ENCODE measurements at regions not wholly inside any gene's neighbourhood (a gene's known extent, or its start where the extent isn't known, plus 50 kb on each side); places are given as distances from the start of the nearest gene placed in this dataset.
"Not testable (repeated sequence)": the region's sequence is repeated elsewhere in the genome, so short reads cannot be mapped to it uniquely, and the experiment has no call there.

DNA sequence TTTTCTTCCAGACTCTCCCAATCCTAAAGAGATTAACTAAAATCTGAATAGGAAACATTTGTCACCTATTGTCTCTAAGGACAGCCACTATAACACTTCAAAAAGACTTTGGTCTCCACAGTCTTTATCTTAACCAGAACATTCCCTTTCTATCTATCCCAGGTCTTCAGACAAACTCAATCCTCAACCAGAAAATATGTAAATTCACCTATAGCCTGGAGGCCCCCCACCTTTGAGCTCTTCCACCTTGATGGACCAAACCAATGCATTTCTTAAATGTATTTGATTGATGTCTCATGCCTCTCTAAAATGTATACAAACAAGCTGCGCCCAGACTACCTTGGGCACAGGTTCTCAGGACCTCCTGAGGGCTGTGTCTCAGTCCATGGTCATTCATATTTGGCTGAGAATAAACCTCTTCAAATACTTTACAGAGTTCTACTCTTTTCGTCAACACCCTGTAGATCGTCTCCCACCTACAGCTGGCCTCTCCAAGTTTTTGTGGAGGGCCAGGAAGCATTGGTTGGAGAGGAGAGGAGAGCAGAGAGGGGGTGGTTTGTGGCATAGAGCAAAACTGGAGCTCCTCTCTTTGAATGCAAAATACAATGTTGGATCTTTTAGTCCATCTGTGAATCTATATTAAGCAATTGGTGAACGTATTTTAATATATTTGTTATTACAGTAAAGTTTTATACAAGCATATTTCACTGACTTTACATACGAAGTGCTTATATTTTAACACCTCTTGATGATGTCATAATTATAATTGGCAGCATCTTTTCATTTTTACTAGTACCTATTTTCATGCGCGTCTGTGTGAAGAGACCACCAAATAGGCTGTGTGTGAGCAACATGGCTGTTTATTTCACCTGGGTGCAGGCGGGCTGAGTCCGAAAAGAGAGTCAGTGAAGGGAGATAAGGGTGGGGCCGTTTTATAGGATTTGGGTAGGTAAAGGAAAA lies 230.7 kb upstream of the DUSP10 start:
- no peak overlapping the region for H3K4me2 ChIP-seq (ENCODE audit: low read depth, low read length)

GRCh38 chr1:221971035-221971434 lies 229.1 kb upstream of the DUSP10 start:
- not testable (repeated sequence) for H3K4me3 ChIP-seq (ENCODE audit: low read length); H3K9me2 ChIP-seq (replicated peaks; ENCODE audit: insufficient read depth, low read length); H3K9ac ChIP-seq (ENCODE audit: low read length); H3K79me2 ChIP-seq (ENCODE audit: low read length); H3K9me3 ChIP-seq (replicated peaks; ENCODE audit: insufficient read depth, low read length); H3F3A ChIP-seq (ENCODE audit: insufficient read depth, low read length); H3K4me1 ChIP-seq (ENCODE audit: low read length); H3K27ac ChIP-seq (ENCODE audit: low read length); H3K36me3 ChIP-seq (replicated peaks; ENCODE audit: insufficient read depth, low read length); H3K4me2 ChIP-seq (ENCODE audit: low read depth, low read length); DNase-seq; H2AFZ ChIP-seq (ENCODE audit: low read length); H3K27me3 ChIP-seq (replicated peaks; ENCODE audit: insufficient read depth, low read length); H4K20me1 ChIP-seq (ENCODE audit: insufficient read depth, low read length)

More for the DNA sequence above, 230.7 kb upstream of the DUSP10 start:
- Histone ChIP-seq H3K36me3 (replicated peaks; ENCODE audit: insufficient read depth, low read length) (no peaks in the 10 kb centered on the region), H3K4me3 (ENCODE audit: low read length) (no peak overlapping the region), H3K27me3 (replicated peaks; ENCODE audit: insufficient read depth, low read length) (no peaks in the 10 kb centered on the region), H3K79me2 (ENCODE audit: low read length) (no peaks in the 10 kb centered on the region), H3K9ac (ENCODE audit: low read length) (no peak overlapping the region), H3F3A (ENCODE audit: insufficient read depth, low read length) (no peaks in the 10 kb centered on the region), H2AFZ (ENCODE audit: low read length) (no peak overlapping the region), H4K20me1 (ENCODE audit: insufficient read depth, low read length) (no peaks in the 10 kb centered on the region), H3K9me2 (replicated peaks; ENCODE audit: insufficient read depth, low read length) (no peaks in the 10 kb centered on the region), H3K27ac (ENCODE audit: low read length) (no peak overlapping the region), H3K9me3 (replicated peaks; ENCODE audit: insufficient read depth, low read length) (no peaks in the 10 kb centered on the region), H3K4me1 (ENCODE audit: low read length) (no peaks in the 10 kb centered on the region)
- no peak for DNase-seq
- no peak for TF ChIP-seq CTCF (IDR thresholded peaks at IDR 0.05; ENCODE audit: low read length)
- TF ChIP-seq EZH2 (optimal IDR thresholded peaks at IDR 0.05; ENCODE audit: low read depth, low read length) = no peak
- TF ChIP-seq EZH2phosphoT487 (IDR thresholded peaks at IDR 0.05; ENCODE audit: low read length) = no peak

- not testable (repeated sequence) for H3K4me1 ChIP-seq (ENCODE audit: low read length); H3K9me2 ChIP-seq (replicated peaks; ENCODE audit: insufficient read depth, low read length); H4K20me1 ChIP-seq (ENCODE audit: insufficient read depth, low read length); H3K79me2 ChIP-seq (ENCODE audit: low read length); H3K9ac ChIP-seq (ENCODE audit: low read length); H3K27ac ChIP-seq (ENCODE audit: low read length); H2AFZ ChIP-seq (ENCODE audit: low read length); H3F3A ChIP-seq (ENCODE audit: insufficient read depth, low read length); DNase-seq; H3K4me3 ChIP-seq (ENCODE audit: low read length); H3K4me2 ChIP-seq (ENCODE audit: low read depth, low read length); H3K27me3 ChIP-seq (replicated peaks; ENCODE audit: insufficient read depth, low read length); H3K9me3 ChIP-seq (replicated peaks; ENCODE audit: insufficient read depth, low read length); H3K36me3 ChIP-seq (replicated peaks; ENCODE audit: insufficient read depth, low read length)
These were observed 227.5 kb upstream of the DUSP10 start for GRCh38 chr1:221969298-221969858.

DNA sequence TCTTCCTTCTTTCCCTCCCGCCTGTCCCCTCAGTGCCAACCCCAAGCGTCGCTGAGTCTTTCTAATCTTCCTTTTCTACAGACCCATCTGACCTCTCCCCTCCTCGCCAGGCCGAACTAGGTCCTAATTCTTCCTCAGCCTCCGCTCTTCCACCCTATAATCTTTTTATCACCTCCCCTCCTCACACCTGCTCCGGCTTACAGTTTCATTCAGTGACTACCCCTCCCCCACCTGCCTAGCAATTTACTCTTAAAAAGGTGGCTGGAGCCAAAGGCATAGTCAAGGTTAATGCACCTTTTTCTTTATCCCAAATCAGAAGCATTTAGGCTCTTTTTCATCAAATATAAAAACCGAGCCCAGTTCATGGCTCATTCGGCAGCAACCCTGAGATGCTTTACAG lies 225.6 kb upstream of the DUSP10 start:
- H3K36me3 ChIP-seq (replicated peaks; ENCODE audit: insufficient read depth, low read length); H3K27me3 ChIP-seq (replicated peaks; ENCODE audit: insufficient read depth, low read length); H3K27ac ChIP-seq (ENCODE audit: low read length); H3K4me3 ChIP-seq (ENCODE audit: low read length); DNase-seq; H3F3A ChIP-seq (ENCODE audit: insufficient read depth, low read length); H3K9me2 ChIP-seq (replicated peaks; ENCODE audit: insufficient read depth, low read length); H2AFZ ChIP-seq (ENCODE audit: low read length); H3K79me2 ChIP-seq (ENCODE audit: low read length); H3K9ac ChIP-seq (ENCODE audit: low read length); H3K9me3 ChIP-seq (replicated peaks; ENCODE audit: insufficient read depth, low read length); H4K20me1 ChIP-seq (ENCODE audit: insufficient read depth, low read length); H3K4me1 ChIP-seq (ENCODE audit: low read length); H3K4me2 ChIP-seq (ENCODE audit: low read depth, low read length): not testable (repeated sequence)

DNA sequence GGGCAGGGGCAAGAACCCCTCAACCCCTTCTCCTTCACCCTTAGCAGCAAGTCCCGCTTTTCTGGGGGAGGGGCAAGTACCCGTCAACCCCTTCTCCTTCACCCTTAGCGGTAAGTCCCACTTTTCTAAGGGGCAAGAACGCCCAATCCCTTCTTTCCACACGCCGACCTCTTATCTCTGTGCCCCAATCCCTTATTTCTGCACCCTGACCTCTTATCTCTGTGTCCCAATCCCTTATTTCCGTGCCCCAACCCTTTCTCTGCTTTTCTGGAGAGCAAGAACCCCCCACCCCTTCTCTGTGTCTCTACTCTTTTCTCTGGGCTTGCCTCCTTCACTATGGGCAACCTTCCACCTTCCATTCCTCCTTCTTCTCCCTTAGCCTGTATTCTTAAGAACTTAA lies 225.0 kb upstream of the DUSP10 start:
- H3K27ac ChIP-seq (ENCODE audit: low read length); H3K4me3 ChIP-seq (ENCODE audit: low read length); H3K9ac ChIP-seq (ENCODE audit: low read length); H3K36me3 ChIP-seq (replicated peaks; ENCODE audit: insufficient read depth, low read length); DNase-seq; H4K20me1 ChIP-seq (ENCODE audit: insufficient read depth, low read length); H3K9me3 ChIP-seq (replicated peaks; ENCODE audit: insufficient read depth, low read length); H3K79me2 ChIP-seq (ENCODE audit: low read length); H3K4me2 ChIP-seq (ENCODE audit: low read depth, low read length); H2AFZ ChIP-seq (ENCODE audit: low read length); H3K9me2 ChIP-seq (replicated peaks; ENCODE audit: insufficient read depth, low read length); H3K4me1 ChIP-seq (ENCODE audit: low read length); H3F3A ChIP-seq (ENCODE audit: insufficient read depth, low read length); H3K27me3 ChIP-seq (replicated peaks; ENCODE audit: insufficient read depth, low read length): not testable (repeated sequence)

DNA sequence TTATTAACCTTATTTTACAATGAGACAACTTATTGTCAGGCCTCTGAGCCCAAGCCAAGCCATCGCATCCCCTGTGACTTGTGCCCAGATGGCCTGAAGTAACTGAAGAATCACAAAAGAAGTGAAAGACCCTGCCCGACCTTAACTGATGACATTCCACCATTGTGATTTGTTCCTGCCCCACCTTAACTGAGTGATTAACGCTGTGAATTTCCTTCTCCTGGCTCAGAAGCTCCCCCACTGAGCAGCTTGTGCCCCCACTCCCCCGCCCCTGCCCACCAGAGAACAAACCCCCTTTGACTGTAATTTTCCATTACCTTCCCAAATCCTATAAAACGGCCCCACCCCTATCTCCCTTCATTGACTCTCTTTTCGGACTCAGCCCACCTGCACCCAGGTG lies 224.0 kb upstream of the DUSP10 start:
- not testable (repeated sequence) for H3K27ac ChIP-seq (ENCODE audit: low read length); H3K36me3 ChIP-seq (replicated peaks; ENCODE audit: insufficient read depth, low read length); H3F3A ChIP-seq (ENCODE audit: insufficient read depth, low read length); H3K4me3 ChIP-seq (ENCODE audit: low read length); H3K4me2 ChIP-seq (ENCODE audit: low read depth, low read length); DNase-seq; H3K9me2 ChIP-seq (replicated peaks; ENCODE audit: insufficient read depth, low read length); H3K27me3 ChIP-seq (replicated peaks; ENCODE audit: insufficient read depth, low read length); H3K9me3 ChIP-seq (replicated peaks; ENCODE audit: insufficient read depth, low read length); H3K79me2 ChIP-seq (ENCODE audit: low read length); H3K9ac ChIP-seq (ENCODE audit: low read length); H2AFZ ChIP-seq (ENCODE audit: low read length); H4K20me1 ChIP-seq (ENCODE audit: insufficient read depth, low read length)
- peaks cover 16% of the 10 kb centered on the region for H3K4me1 ChIP-seq (ENCODE audit: low read length)
